ENCODE measurements at regions not wholly inside any gene's neighbourhood (a gene's known extent, or its start where the extent isn't known, plus 50 kb on each side); places are given as distances from the start of the nearest gene placed in this dataset.

- H3K4me1 ChIP-seq (ENCODE audit: insufficient read depth, low read length, poor library complexity, severe bottlenecking) = no peaks in the 10 kb centered on the region
- no peaks in the 10 kb centered on the region for H3K27me3 ChIP-seq (ENCODE audit: insufficient read depth, low read length, poor library complexity, severe bottlenecking)
- no peak overlapping the region for H3K4me3 ChIP-seq (ENCODE audit: low read length, poor library complexity, severe bottlenecking)
- no peak overlapping the region for H2AFZ ChIP-seq (ENCODE audit: low read length)
- H4K20me1 ChIP-seq (ENCODE audit: insufficient read depth, low read length, poor library complexity, severe bottlenecking) = no peaks in the 10 kb centered on the region
- H3K36me3 ChIP-seq (ENCODE audit: insufficient read depth, low read length) = no peaks in the 10 kb centered on the region
- H3K9ac ChIP-seq (ENCODE audit: low read depth, low read length, poor library complexity, severe bottlenecking) = no peak overlapping the region
- H3K9me2 ChIP-seq (replicated peaks; ENCODE audit: low read depth, low read length) = no peaks in the 10 kb centered on the region
- no peak for TF ChIP-seq EZH2phosphoT487 (IDR thresholded peaks at IDR 0.05; ENCODE audit: borderline replicate concordance)
- no peak for TF ChIP-seq CTCF (conservative IDR thresholded peaks at IDR 0.05; ENCODE audit: low read length)
- H3K4me2 ChIP-seq (ENCODE audit: low read depth, low read length, poor library complexity, severe bottlenecking) = no peak overlapping the region
- H3K9me3 ChIP-seq (ENCODE audit: insufficient read depth, low read depth, low read length) = no peaks in the 10 kb centered on the region
- H3K79me2 ChIP-seq (ENCODE audit: insufficient read depth, low read length) = no peaks in the 10 kb centered on the region
- H3F3A ChIP-seq (ENCODE audit: low read depth) = no peaks in the 10 kb centered on the region
These were observed 89.3 kb upstream of the C1QTNF9B start for GRCh38 chr13:23986619-23987018.

- Histone ChIP-seq H3K9me3 (ENCODE audit: insufficient read depth, low read depth, low read length) (no peaks in the 10 kb centered on the region), H3K27me3 (ENCODE audit: insufficient read depth, low read length, poor library complexity, severe bottlenecking) (no peaks in the 10 kb centered on the region), H3K36me3 (ENCODE audit: insufficient read depth, low read length) (no peaks in the 10 kb centered on the region), H3K79me2 (ENCODE audit: insufficient read depth, low read length) (no peaks in the 10 kb centered on the region), H3K9me2 (replicated peaks; ENCODE audit: low read depth, low read length) (no peaks in the 10 kb centered on the region), H3K4me3 (ENCODE audit: low read length, poor library complexity, severe bottlenecking) (no peak overlapping the region), H2AFZ (ENCODE audit: low read length) (no peak overlapping the region), H3F3A (ENCODE audit: low read depth) (no peaks in the 10 kb centered on the region), H3K4me2 (ENCODE audit: low read depth, low read length, poor library complexity, severe bottlenecking) (no peak overlapping the region), H4K20me1 (ENCODE audit: insufficient read depth, low read length, poor library complexity, severe bottlenecking) (no peaks in the 10 kb centered on the region), H3K4me1 (ENCODE audit: insufficient read depth, low read length, poor library complexity, severe bottlenecking) (no peaks in the 10 kb centered on the region), H3K9ac (ENCODE audit: low read depth, low read length, poor library complexity, severe bottlenecking) (no peak overlapping the region)
- TF ChIP-seq CTCF (conservative IDR thresholded peaks at IDR 0.05; ENCODE audit: low read length) (no peak), EZH2phosphoT487 (IDR thresholded peaks at IDR 0.05; ENCODE audit: borderline replicate concordance) (no peak)
These were observed 90.1 kb upstream of the C1QTNF9B start for GRCh38 chr13:23987331-23987894.

- H3K27me3 ChIP-seq (ENCODE audit: insufficient read depth, low read length, poor library complexity, severe bottlenecking) = no peaks in the 10 kb centered on the region
- no peaks in the 10 kb centered on the region for H3K9me3 ChIP-seq (ENCODE audit: insufficient read depth, low read depth, low read length)
- H3K79me2 ChIP-seq (ENCODE audit: insufficient read depth, low read length) = no peaks in the 10 kb centered on the region
- no peaks in the 10 kb centered on the region for H3F3A ChIP-seq (ENCODE audit: low read depth)
- no peak overlapping the region for H3K4me3 ChIP-seq (ENCODE audit: low read length, poor library complexity, severe bottlenecking)
- H3K36me3 ChIP-seq (ENCODE audit: insufficient read depth, low read length) = no peaks in the 10 kb centered on the region
- H3K9me2 ChIP-seq (replicated peaks; ENCODE audit: low read depth, low read length) = no peaks in the 10 kb centered on the region
- no peaks in the 10 kb centered on the region for H4K20me1 ChIP-seq (ENCODE audit: insufficient read depth, low read length, poor library complexity, severe bottlenecking)
- TF ChIP-seq EZH2phosphoT487 (IDR thresholded peaks at IDR 0.05; ENCODE audit: borderline replicate concordance) (no peak), CTCF (conservative IDR thresholded peaks at IDR 0.05; ENCODE audit: low read length) (no peak)
- H3K9ac ChIP-seq (ENCODE audit: low read depth, low read length, poor library complexity, severe bottlenecking) = no peak overlapping the region
- no peaks in the 10 kb centered on the region for H3K4me1 ChIP-seq (ENCODE audit: insufficient read depth, low read length, poor library complexity, severe bottlenecking)
- no peak overlapping the region for H2AFZ ChIP-seq (ENCODE audit: low read length)
- H3K4me2 ChIP-seq (ENCODE audit: low read depth, low read length, poor library complexity, severe bottlenecking) = no peak overlapping the region
These were observed 91.3 kb upstream of the C1QTNF9B start for GRCh38 chr13:23988546-23989122.

Data from Loucy (cell line).